Fibroblast of lung (primary cell): ENCODE measurements at regions not wholly inside any gene's neighbourhood (a gene's known extent, or its start where the extent isn't known, plus 50 kb on each side); places are given as distances from the start of the nearest gene placed in this dataset.
A peak's percentile ranks its signal among the peaks of the same experiment; 100 is the strongest.

Source experiments
- DNase-seq, 2 donors: peaks; one replicate each; pipeline versions ENCODE4 v3.0.0 to v3.0.0-alpha.2; 2010; ENCODE audit warnings: low read depth in 2 of 2
- H2AFZ ChIP-seq: 2 replicates; pipeline ENCODE4 v1.5.1; 2012; ENCODE audit warnings: low read length, control low read depth, inconsistent platforms
- H3K27ac ChIP-seq: 2 replicates; pipeline ENCODE4 v1.5.1; 2011; ENCODE audit warnings: low read length, control low read depth; ENCODE audit not compliant: insufficient read depth
- H3K27me3 ChIP-seq: 2 replicates; pipeline ENCODE4 v1.5.1; 2011; ENCODE audit warnings: mild to moderate bottlenecking, low read length; ENCODE audit not compliant: control insufficient read depth, insufficient read depth
- H3K36me3 ChIP-seq: 2 replicates; pipeline ENCODE4 v1.5.1; 2011; ENCODE audit warnings: low read length; ENCODE audit not compliant: control insufficient read depth, insufficient read depth
- H3K4me1 ChIP-seq: 2 replicates; pipeline ENCODE4 v1.5.1; 2011; ENCODE audit warnings: low read length; ENCODE audit not compliant: control insufficient read depth, insufficient read depth; ENCODE audit errors: extremely low read depth
- H3K4me2 ChIP-seq: 2 replicates; pipeline ENCODE4 v1.5.1; 2011; ENCODE audit warnings: low read length, control low read depth; ENCODE audit not compliant: insufficient read depth; ENCODE audit errors: extremely low read depth
- H3K4me3 ChIP-seq, 4 experiments: fragments of 200-600 bp in 1 of 4; sonication (generic) in 1 of 4; replicated peaks in 1 of 4; 2 replicates each; pipeline ENCODE4 v1.5.1; 2011 to 2016; ENCODE audit warnings: low read length in 4 of 4, low read depth in 3 of 4, mild to moderate bottlenecking in 3 of 4, control low read depth in 2 of 4, inconsistent platforms in 1 of 4, mixed read lengths in 1 of 4; ENCODE audit not compliant: insufficient read depth in 1 of 4; ENCODE audit errors: control extremely low read depth in 1 of 4
- H3K79me2 ChIP-seq: 2 replicates; pipeline ENCODE4 v1.5.1; 2012; ENCODE audit warnings: mild to moderate bottlenecking, low read length, inconsistent platforms; ENCODE audit not compliant: control insufficient read depth, insufficient read depth
- H3K9ac ChIP-seq: 2 replicates; pipeline ENCODE4 v1.5.1; 2011; ENCODE audit warnings: mild to moderate bottlenecking, low read length, control low read depth; ENCODE audit not compliant: insufficient read depth
- H3K9me3 ChIP-seq: 2 replicates; pipeline ENCODE4 v1.5.1; 2012; ENCODE audit warnings: low read depth, low read length; ENCODE audit not compliant: control insufficient read depth, insufficient read depth
- H4K20me1 ChIP-seq: 2 replicates; pipeline ENCODE4 v1.5.1; 2011; ENCODE audit warnings: low read length; ENCODE audit not compliant: control insufficient read depth, insufficient read depth; ENCODE audit errors: extremely low read depth
- CTCF ChIP-seq, 2 donors: IDR thresholded peaks in 1 of 2; conservative IDR thresholded peaks in 1 of 2; 1 replicate in 1 of 2; 2 replicates in 1 of 2; pipeline ENCODE4 v1.5.1; 2011 to 2012; ENCODE audit warnings: low read length in 2 of 2, control low read depth in 1 of 2, inconsistent platforms in 1 of 2, low read depth in 1 of 2, mild to moderate bottlenecking in 1 of 2
- EZH2 ChIP-seq: IDR thresholded peaks from 2 replicates; pipeline ENCODE4 v1.5.1; 2012; ENCODE audit warnings: low read length, control low read depth, mild to moderate bottlenecking; ENCODE audit errors: missing control alignments

- Histone ChIP-seq H3K9ac (no peak overlapping the region), H3K27ac (no peak overlapping the region), H3K36me3 (no peaks in the 10 kb centered on the region), H3K4me3 (no peak overlapping the region), H2AFZ (peak overlapping the region; percentile 3), H3K79me2 (no peaks in the 10 kb centered on the region), H3K4me1 (no peaks in the 10 kb centered on the region), H3K4me2 (no peak overlapping the region), H3K9me3 (no peaks in the 10 kb centered on the region), H4K20me1 (no peaks in the 10 kb centered on the region), H3K27me3 (no peaks in the 10 kb centered on the region)
- TF ChIP-seq EZH2 = no peak
- no peak for TF ChIP-seq CTCF (conservative IDR thresholded peaks at IDR 0.05 in 1 of 2, IDR thresholded peaks at IDR 0.05 in 1 of 2; ENCODE audit: low read depth in 1 of 2, low read length in 2 of 2)
- no peak for DNase-seq
Measured at GRCh38 chr2:187959821-187960220, 331.9 kb upstream of the GULP1 start.

- H3K36me3 ChIP-seq = no peaks in the 10 kb centered on the region
- DNase-seq = no peak
Measured at GRCh38 chr2:187962538-187962937, 329.1 kb upstream of the GULP1 start.

GRCh38 chr2:187964746-187965145 lies 326.9 kb upstream of the GULP1 start:
- Histone ChIP-seq H3K4me3 (no peak overlapping the region), H3K4me2 (no peak overlapping the region), H3K36me3 (no peaks in the 10 kb centered on the region), H3K9ac (no peak overlapping the region), H3K4me1 (no peaks in the 10 kb centered on the region), H4K20me1 (no peaks in the 10 kb centered on the region), H2AFZ (no peak overlapping the region), H3K9me3 (no peaks in the 10 kb centered on the region), H3K79me2 (no peaks in the 10 kb centered on the region), H3K27me3 (no peaks in the 10 kb centered on the region), H3K27ac (no peak overlapping the region)
- no peak for TF ChIP-seq EZH2
- no peak for TF ChIP-seq CTCF (conservative IDR thresholded peaks at IDR 0.05 in 1 of 2, IDR thresholded peaks at IDR 0.05 in 1 of 2; ENCODE audit: low read depth in 1 of 2, low read length in 2 of 2)
- DNase-seq = peak; percentile 17 to 29

More at GRCh38 chr2:187962538-187962937, 329.1 kb upstream of the GULP1 start:
- no peak overlapping the region for H2AFZ ChIP-seq
- no peaks in the 10 kb centered on the region for H4K20me1 ChIP-seq
- H3K27me3 ChIP-seq = no peaks in the 10 kb centered on the region
- TF ChIP-seq EZH2 = no peak
- no peak for TF ChIP-seq CTCF (conservative IDR thresholded peaks at IDR 0.05 in 1 of 2, IDR thresholded peaks at IDR 0.05 in 1 of 2; ENCODE audit: low read depth in 1 of 2, low read length in 2 of 2)
- H3K4me2 ChIP-seq = no peak overlapping the region
- H3K4me3 ChIP-seq = no peak overlapping the region
- H3K9ac ChIP-seq = no peak overlapping the region
- H3K27ac ChIP-seq = no peak overlapping the region
- H3K9me3 ChIP-seq = no peaks in the 10 kb centered on the region
- no peaks in the 10 kb centered on the region for H3K79me2 ChIP-seq
- H3K4me1 ChIP-seq = no peaks in the 10 kb centered on the region
